ENCODE measurements at regions not wholly inside any gene's neighbourhood (a gene's known extent, or its start where the extent isn't known, plus 50 kb on each side); places are given as distances from the start of the nearest gene placed in this dataset.

GRCh38 chr2:217461674-217462073, 541.1 kb downstream of the TNS1 start:
- no peaks in the 10 kb centered on the region for H3K27me3 ChIP-seq (ENCODE audit: insufficient read depth)
- Mint-ChIP-seq H3K27me3 (ENCODE audit: insufficient read depth, low read depth, poor library complexity) (peaks cover 2% of the 10 kb centered on the region), H3K36me3 (ENCODE audit: low read depth) (no peaks in the 10 kb centered on the region), H3K4me3 (no peak overlapping the region), H3K27ac (no peak overlapping the region), H3K4me1 (no peaks in the 10 kb centered on the region), H3K9me3 (no peaks in the 10 kb centered on the region)
- H2AFZ ChIP-seq, result no peak overlapping the region
- TF ChIP-seq EZH2 (IDR thresholded peaks at IDR 0.05; ENCODE audit: low read depth, unreplicated experiment) (no peak), STAT1 (IDR thresholded peaks at IDR 0.05; ENCODE audit: unreplicated experiment) (no peak), ZNF462 (CRISPR knock-in tag; IDR thresholded peaks at IDR 0.05) (no peak)
- H3F3A ChIP-seq (replicated peaks; ENCODE audit: low read depth), result no peaks in the 10 kb centered on the region
- no peak overlapping the region for H3K27ac ChIP-seq (ENCODE audit: low read depth)
- no peak overlapping the region for H3K4me2 ChIP-seq
- DNase-seq (ENCODE audit: low spot score) (no peak), ATAC-seq (no peak)
- H4K20me1 ChIP-seq (replicated peaks; ENCODE audit: insufficient read depth), result no peaks in the 10 kb centered on the region
- H3K79me2 ChIP-seq (replicated peaks; ENCODE audit: insufficient read depth), result no peaks in the 10 kb centered on the region
- peaks cover 16% of the 10 kb centered on the region; the same call in 1 of the 2 replicates for H3K9me2 ChIP-seq (ENCODE audit: insufficient read depth)
- H3K4me1 ChIP-seq (ENCODE audit: insufficient read depth), result no peaks in the 10 kb centered on the region
- no peak overlapping the region for H3K4me3 ChIP-seq
- no peaks in the 10 kb centered on the region for H3K36me3 ChIP-seq (ENCODE audit: insufficient read depth)

- no peaks in the 10 kb centered on the region for H3F3A ChIP-seq (replicated peaks; ENCODE audit: low read depth)
- H3K4me1 ChIP-seq (ENCODE audit: insufficient read depth), result no peaks in the 10 kb centered on the region
- H3K4me2 ChIP-seq, result no peak overlapping the region
- no peaks in the 10 kb centered on the region for H3K4me1 Mint-ChIP-seq
- H3K27ac Mint-ChIP-seq, result no peak overlapping the region
- H3K27me3 ChIP-seq (ENCODE audit: insufficient read depth), result no peaks in the 10 kb centered on the region
- H3K9me2 ChIP-seq (ENCODE audit: insufficient read depth), result peaks cover 12% of the 10 kb centered on the region; the same call in 1 of the 2 replicates
- H3K27me3 Mint-ChIP-seq (ENCODE audit: insufficient read depth, low read depth, poor library complexity), result no peaks in the 10 kb centered on the region
- H3K9me3 Mint-ChIP-seq, result no peaks in the 10 kb centered on the region
- no peak for ATAC-seq
- H3K4me3 ChIP-seq, result no peak overlapping the region
- no peaks in the 10 kb centered on the region for H4K20me1 ChIP-seq (replicated peaks; ENCODE audit: insufficient read depth)
- H3K4me3 Mint-ChIP-seq, result no peak overlapping the region
- no peak for DNase-seq (ENCODE audit: low spot score)
- no peaks in the 10 kb centered on the region for H3K36me3 ChIP-seq (ENCODE audit: insufficient read depth)
- no peaks in the 10 kb centered on the region for H3K36me3 Mint-ChIP-seq (ENCODE audit: low read depth)
- H2AFZ ChIP-seq, result no peak overlapping the region
- H3K27ac ChIP-seq (ENCODE audit: low read depth), result no peak overlapping the region
- H3K79me2 ChIP-seq (replicated peaks; ENCODE audit: insufficient read depth), result no peaks in the 10 kb centered on the region
- no peak for TF ChIP-seq EZH2 (IDR thresholded peaks at IDR 0.05; ENCODE audit: low read depth, unreplicated experiment)
- TF ChIP-seq ZNF114 (CRISPR knock-in tag; IDR thresholded peaks at IDR 0.05), result no peak
- TF ChIP-seq STAT1 (IDR thresholded peaks at IDR 0.05; ENCODE audit: unreplicated experiment), result no peak
- no peak for TF ChIP-seq CTCF (conservative IDR thresholded peaks at IDR 0.05; ENCODE audit: low read depth in 2 of 2)
- no peak for TF ChIP-seq ZNF331 (CRISPR knock-in tag; IDR thresholded peaks at IDR 0.05; ENCODE audit: low read depth)
- no peak for TF ChIP-seq JUNB (IDR thresholded peaks at IDR 0.05; ENCODE audit: unreplicated experiment)
- no peak for TF ChIP-seq ETS1 (IDR thresholded peaks at IDR 0.05)
Measured at GRCh38 chr2:217459680-217460405, 543.0 kb downstream of the TNS1 start.
